ENCODE measurements at regions not wholly inside any gene's neighbourhood (a gene's known extent, or its start where the extent isn't known, plus 50 kb on each side); places are given as distances from the start of the nearest gene placed in this dataset.

- TF ChIP-seq POLR2A (IDR thresholded peaks at IDR 0.05; ENCODE audit: low read depth, low read length) (no peak), SPI1 (IDR thresholded peaks at IDR 0.05; ENCODE audit: low read depth, low read length) (no peak), POLR2AphosphoS5 (IDR thresholded peaks at IDR 0.05; ENCODE audit: low read depth, low read length) (no peak), TAF1 (IDR thresholded peaks at IDR 0.05; ENCODE audit: low read depth, low read length) (no peak), POU2F2 (IDR thresholded peaks at IDR 0.05; ENCODE audit: low read depth, low read length) (no peak), PAX5 (IDR thresholded peaks at IDR 0.05; ENCODE audit: insufficient read depth, low read length, severe bottlenecking) (no peak)
These were observed 586.7 kb downstream of the ETNK1 start for GRCh38 chr12:23211384-23212320.
